ENCODE measurements at regions not wholly inside any gene's neighbourhood (a gene's known extent, or its start where the extent isn't known, plus 50 kb on each side); places are given as distances from the start of the nearest gene placed in this dataset.

- ATAC-seq = no peak
- TF ChIP-seq CREB5 (CRISPR knock-in tag; IDR thresholded peaks at IDR 0.05; ENCODE audit: low read depth) (no peak), ZFP3 (CRISPR knock-in tag; IDR thresholded peaks at IDR 0.05) (no peak), RARB (CRISPR knock-in tag; IDR thresholded peaks at IDR 0.05) (no peak), PPARA (CRISPR knock-in tag; IDR thresholded peaks at IDR 0.05; ENCODE audit: borderline replicate concordance) (no peak), OSR1 (CRISPR knock-in tag; IDR thresholded peaks at IDR 0.05) (no peak), ZFP30 (CRISPR knock-in tag; IDR thresholded peaks at IDR 0.05) (no peak), TSHZ2 (CRISPR knock-in tag; IDR thresholded peaks at IDR 0.05) (no peak), CSRNP3 (CRISPR knock-in tag; IDR thresholded peaks at IDR 0.05) (no peak), ZNF565 (CRISPR knock-in tag; conservative IDR thresholded peaks at IDR 0.05; ENCODE audit: low read depth) (no peak), BACH2 (CRISPR knock-in tag; IDR thresholded peaks at IDR 0.05; ENCODE audit: borderline replicate concordance) (no peak), TCF4 (CRISPR knock-in tag; IDR thresholded peaks at IDR 0.05; ENCODE audit: borderline replicate concordance) (no peak), POU6F1 (CRISPR knock-in tag; IDR thresholded peaks at IDR 0.05; ENCODE audit: borderline replicate concordance, low read depth) (no peak), ARNTL (CRISPR knock-in tag; IDR thresholded peaks at IDR 0.05; ENCODE audit: borderline replicate concordance, low read depth) (no peak), ZNF8 (CRISPR knock-in tag; IDR thresholded peaks at IDR 0.05) (no peak), SNAI2 (CRISPR knock-in tag; IDR thresholded peaks at IDR 0.05) (no peak), ISL1 (CRISPR knock-in tag; IDR thresholded peaks at IDR 0.05) (no peak), GLIS3 (CRISPR knock-in tag; IDR thresholded peaks at IDR 0.05) (no peak), TOX (CRISPR knock-in tag; IDR thresholded peaks at IDR 0.05; ENCODE audit: borderline replicate concordance) (no peak)
Measured at GRCh38 chrX:22575161-22575845, 302.6 kb downstream of the CBLL2 start.

- no peak; the same call in 2 of the 3 replicates for ATAC-seq
- TF ChIP-seq ISL1 (CRISPR knock-in tag; IDR thresholded peaks at IDR 0.05) = no peak
- no peak for TF ChIP-seq TCF4 (CRISPR knock-in tag; IDR thresholded peaks at IDR 0.05; ENCODE audit: borderline replicate concordance)
- no peak for TF ChIP-seq ZFP30 (CRISPR knock-in tag; IDR thresholded peaks at IDR 0.05)
- TF ChIP-seq ARNTL (CRISPR knock-in tag; IDR thresholded peaks at IDR 0.05; ENCODE audit: borderline replicate concordance, low read depth) = no peak
- no peak for TF ChIP-seq PATZ1 (CRISPR knock-in tag; IDR thresholded peaks at IDR 0.05; ENCODE audit: borderline replicate concordance)
- TF ChIP-seq RARB (CRISPR knock-in tag; IDR thresholded peaks at IDR 0.05) = no peak
- TF ChIP-seq POU6F1 (CRISPR knock-in tag; IDR thresholded peaks at IDR 0.05; ENCODE audit: borderline replicate concordance, low read depth) = no peak
- TF ChIP-seq ZFP3 (CRISPR knock-in tag; IDR thresholded peaks at IDR 0.05) = no peak
- TF ChIP-seq ESRRG (CRISPR knock-in tag; IDR thresholded peaks at IDR 0.05) = no peak
- no peak for TF ChIP-seq GLIS3 (CRISPR knock-in tag; IDR thresholded peaks at IDR 0.05)
- TF ChIP-seq CSDC2 (CRISPR knock-in tag; IDR thresholded peaks at IDR 0.05) = no peak
- TF ChIP-seq ZNF565 (CRISPR knock-in tag; conservative IDR thresholded peaks at IDR 0.05; ENCODE audit: low read depth) = no peak
- no peak for TF ChIP-seq OSR1 (CRISPR knock-in tag; IDR thresholded peaks at IDR 0.05)
- TF ChIP-seq CSRNP3 (CRISPR knock-in tag; IDR thresholded peaks at IDR 0.05) = no peak
- TF ChIP-seq ZNF70 (CRISPR knock-in tag; IDR thresholded peaks at IDR 0.05) = no peak
- TF ChIP-seq CREB5 (CRISPR knock-in tag; IDR thresholded peaks at IDR 0.05; ENCODE audit: low read depth) = no peak
- no peak for TF ChIP-seq SNAI2 (CRISPR knock-in tag; IDR thresholded peaks at IDR 0.05)
Measured at GRCh38 chrX:22577181-22577580, 304.5 kb downstream of the CBLL2 start.
